HG03025 (cell line): ENCODE measurements at regions not wholly inside any gene's neighbourhood (a gene's known extent, or its start where the extent isn't known, plus 50 kb on each side); places are given as distances from the start of the nearest gene placed in this dataset.

ENCODE experiments used
- ATAC-seq: cut with Tn5 transposase; IDR thresholded peaks from one replicate; pipeline ENCODE4 v1.9.1; 2021; ENCODE audit warnings: mild to moderate bottlenecking, moderate library complexity; ENCODE audit not compliant: unreplicated experiment, low FRiP score

- no peak for ATAC-seq
Observed at GRCh38 chr3:104819333-104819732, 547.4 kb upstream of the ALCAM start.

- no peak for ATAC-seq
Observed at GRCh38 chr3:104820959-104821358, 545.8 kb upstream of the ALCAM start.

- ATAC-seq, result no peak
Observed at GRCh38 chr3:104825116-104825515, 541.6 kb upstream of the ALCAM start.

GRCh38 chr3:104831071-104831470, 535.6 kb upstream of the ALCAM start:
- no peak for ATAC-seq

- ATAC-seq, result no peak
Observed at GRCh38 chr3:104832530-104832929, 534.2 kb upstream of the ALCAM start.

GRCh38 chr3:104835376-104835775, 531.3 kb upstream of the ALCAM start:
- ATAC-seq, result no peak

- ATAC-seq, result no peak
Observed at GRCh38 chr3:104846270-104846669, 520.4 kb upstream of the ALCAM start.

GRCh38 chr3:104849070-104849469, 517.6 kb upstream of the ALCAM start:
- ATAC-seq, result no peak

GRCh38 chr3:104854468-104854867, 512.2 kb upstream of the ALCAM start:
- no peak for ATAC-seq

- no peak for ATAC-seq
Observed at GRCh38 chr3:104855702-104856101, 511.0 kb upstream of the ALCAM start.

GRCh38 chr3:104856741-104857140, 510.0 kb upstream of the ALCAM start:
- ATAC-seq, result no peak

- ATAC-seq, result no peak
Observed at GRCh38 chr3:104868291-104868690, 498.4 kb upstream of the ALCAM start.

- ATAC-seq, result no peak
Observed at GRCh38 chr3:104870276-104870675, 496.4 kb upstream of the ALCAM start.

- no peak for ATAC-seq
Observed at GRCh38 chr3:104873331-104873730, 493.4 kb upstream of the ALCAM start.

GRCh38 chr3:104878395-104878794, 488.3 kb upstream of the ALCAM start:
- no peak for ATAC-seq

GRCh38 chr3:104879919-104880318, 486.8 kb upstream of the ALCAM start:
- no peak for ATAC-seq

GRCh38 chr3:104885214-104885814, 481.4 kb upstream of the ALCAM start:
- no peak for ATAC-seq

- ATAC-seq, result no peak
Observed at GRCh38 chr3:104886220-104886995, 480.3 kb upstream of the ALCAM start.

- ATAC-seq, result no peak
Observed at GRCh38 chr3:104887069-104887468, 479.6 kb upstream of the ALCAM start.

GRCh38 chr3:104887619-104888018, 479.1 kb upstream of the ALCAM start:
- no peak for ATAC-seq

GRCh38 chr3:104892044-104892443, 474.7 kb upstream of the ALCAM start:
- ATAC-seq, result no peak

GRCh38 chr3:104896624-104897023, 470.1 kb upstream of the ALCAM start:
- no peak for ATAC-seq
